ENCODE measurements at regions not wholly inside any gene's neighbourhood (a gene's known extent, or its start where the extent isn't known, plus 50 kb on each side); places are given as distances from the start of the nearest gene placed in this dataset.

GRCh38 chr14:100673807-100674154, 52.9 kb upstream of the DLK1 start:
- no peak for DNase-seq (ENCODE audit: low read depth in 2 of 2)

DNA sequence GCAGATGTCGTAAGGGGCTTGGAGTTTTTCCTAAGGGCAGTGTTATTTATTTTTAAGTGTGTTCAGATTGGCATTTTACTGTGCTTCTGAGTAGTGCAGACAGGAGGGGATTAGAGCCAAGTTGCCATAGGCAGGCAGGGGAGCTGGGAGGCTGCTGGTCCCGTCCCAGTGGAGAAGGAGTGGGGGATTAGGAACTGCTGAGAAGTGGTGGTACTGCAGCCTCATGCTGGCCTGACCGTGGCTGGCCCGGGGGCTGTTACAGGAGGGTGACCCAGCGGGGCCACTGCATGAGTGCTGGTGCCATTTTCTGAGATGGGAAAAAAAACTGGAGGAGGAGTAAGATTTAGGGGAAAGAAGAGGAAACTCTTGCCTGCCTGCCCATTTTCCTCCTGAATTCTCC, 52.3 kb upstream of the DLK1 start:
- DNase-seq (ENCODE audit: low read depth in 2 of 2) = no peak

GRCh38 chr14:100674897-100675619, 51.6 kb upstream of the DLK1 start:
- no peak for DNase-seq (ENCODE audit: low read depth in 2 of 2)

DNA sequence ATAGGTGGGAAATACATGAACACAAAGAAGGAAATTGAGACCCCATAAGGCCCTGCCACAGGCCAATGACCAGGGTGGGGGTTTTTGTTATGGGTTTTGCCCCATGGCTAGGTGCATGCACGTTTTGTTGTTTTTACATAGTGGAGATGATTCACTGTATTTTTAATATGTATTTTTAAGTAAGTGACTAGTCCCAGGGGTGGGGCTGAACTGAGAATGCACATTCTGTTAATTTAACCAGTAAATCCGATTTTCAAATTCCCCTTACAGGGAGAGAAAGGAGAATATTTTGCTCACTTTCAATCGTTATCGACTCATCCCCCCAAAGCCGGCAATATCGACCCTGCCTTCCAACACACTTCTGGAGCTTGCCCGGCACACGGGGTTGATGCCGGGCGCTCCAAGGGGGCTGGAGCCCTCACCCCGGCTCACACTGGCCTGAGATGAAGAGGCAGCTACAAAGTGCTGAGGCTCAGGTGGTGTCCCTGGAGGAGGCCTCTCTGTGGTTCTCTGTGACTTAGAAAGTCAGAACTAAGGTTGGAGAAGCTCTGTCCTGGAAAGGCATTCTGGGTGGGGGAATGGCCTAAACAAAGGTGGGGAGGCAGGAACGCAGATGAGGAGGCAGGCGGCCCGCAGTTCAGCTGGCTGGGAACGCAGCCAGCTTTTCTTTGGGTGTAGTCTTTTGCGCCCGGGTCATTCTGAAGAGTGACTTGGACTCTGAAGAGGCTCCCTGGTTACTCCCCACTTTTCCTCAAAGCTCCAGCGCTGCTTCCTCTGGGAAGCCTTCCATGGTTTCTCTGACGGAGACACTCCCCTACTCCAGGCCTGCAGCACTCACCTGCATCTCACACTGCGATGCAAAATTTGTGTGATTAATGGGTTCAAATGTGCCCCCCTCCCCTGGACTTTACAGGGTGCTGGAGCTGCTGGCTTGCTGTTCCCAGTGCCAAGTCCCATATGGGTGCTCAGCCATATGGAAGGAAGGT, 50.7 kb upstream of the DLK1 start:
- no peak for DNase-seq (ENCODE audit: low read depth in 2 of 2)
